ENCODE measurements at regions not wholly inside any gene's neighbourhood (a gene's known extent, or its start where the extent isn't known, plus 50 kb on each side); places are given as distances from the start of the nearest gene placed in this dataset.

- no peak for DNase-seq (ENCODE audit: low spot score)
Measured at GRCh38 chr2:6744038-6744437, 121.7 kb downstream of the CMPK2 start.

- no peak for DNase-seq (ENCODE audit: low spot score)
Measured at GRCh38 chr2:6747433-6747832, 118.3 kb downstream of the CMPK2 start.

- no peak for DNase-seq (ENCODE audit: low spot score)
Measured at GRCh38 chr2:6748406-6749067, 117.2 kb downstream of the CMPK2 start.

DNA sequence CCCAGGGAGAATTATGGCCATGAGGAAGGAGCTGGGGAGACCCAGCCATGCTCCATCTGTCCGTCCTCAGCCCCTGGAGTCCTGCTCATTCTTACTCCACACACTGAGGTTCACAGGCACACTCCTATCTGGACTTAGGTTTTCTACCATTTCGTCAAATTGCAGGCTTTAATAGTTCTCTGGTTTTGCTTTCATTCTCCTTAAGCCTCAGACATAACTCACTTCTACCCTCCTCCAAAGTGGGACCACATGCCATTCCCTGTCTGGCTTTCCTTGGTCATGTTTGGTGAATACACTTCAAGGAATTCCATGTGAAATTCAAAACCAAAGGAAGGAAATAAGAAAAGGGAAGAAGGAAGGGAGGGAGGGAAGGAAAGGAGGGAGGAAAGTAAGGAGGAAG is 115.7 kb downstream of the CMPK2 start:
- no peak for DNase-seq (ENCODE audit: low spot score)

- no peak for DNase-seq (ENCODE audit: low spot score)
Measured at GRCh38 chr2:6750411-6751158, 115.1 kb downstream of the CMPK2 start.

- DNase-seq (ENCODE audit: low spot score), result no peak
Measured at GRCh38 chr2:6754419-6754818, 111.3 kb downstream of the CMPK2 start.

GRCh38 chr2:6755456-6755855 is 110.3 kb downstream of the CMPK2 start:
- no peak for DNase-seq (ENCODE audit: low spot score)

GRCh38 chr2:6757215-6757614 is 108.5 kb downstream of the CMPK2 start:
- DNase-seq (ENCODE audit: low spot score), result no peak

GRCh38 chr2:6759689-6760088 is 106.0 kb downstream of the CMPK2 start:
- DNase-seq (ENCODE audit: low spot score), result no peak

- DNase-seq (ENCODE audit: low spot score), result no peak
Measured at GRCh38 chr2:6760132-6760531, 105.6 kb downstream of the CMPK2 start.

DNA sequence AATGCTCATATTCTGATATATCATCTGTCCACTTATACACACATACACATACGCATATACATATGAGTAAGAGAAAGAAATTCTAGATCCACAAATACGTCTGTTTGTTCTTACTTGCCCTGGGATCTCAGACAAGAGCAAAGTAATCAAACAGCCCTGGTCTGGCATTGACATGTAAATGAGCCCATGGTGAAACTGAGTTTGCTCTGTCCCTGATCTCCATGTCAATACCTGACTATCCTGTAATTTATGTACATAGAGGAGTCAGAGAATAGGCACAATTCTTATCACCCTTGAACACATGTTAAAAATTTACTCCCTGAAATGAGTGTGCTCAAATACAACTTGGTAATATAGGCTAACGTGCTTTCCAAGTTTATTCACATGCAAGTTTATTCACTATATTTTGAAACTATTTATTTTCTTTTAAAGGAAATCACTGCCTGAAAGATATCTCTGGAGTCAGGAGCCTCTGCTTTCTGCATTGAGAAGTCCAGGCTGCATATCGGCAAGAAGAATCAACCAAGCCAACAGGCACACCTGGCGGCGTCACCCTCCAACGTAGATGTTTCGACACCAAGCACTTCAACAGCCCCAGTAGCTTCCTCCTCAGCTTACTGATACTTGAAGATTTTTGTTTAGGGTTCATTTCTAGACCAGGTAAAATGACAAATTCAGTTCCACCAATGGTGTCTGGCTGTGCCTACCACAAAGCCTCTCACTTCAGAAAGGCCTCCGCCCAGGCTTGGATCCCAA is 100.6 kb downstream of the CMPK2 start:
- DNase-seq (ENCODE audit: low spot score), result no peak

GRCh38 chr2:6769346-6769745 is 96.4 kb downstream of the CMPK2 start:
- DNase-seq (ENCODE audit: low spot score), result no peak

GRCh38 chr2:6770006-6770405 is 95.7 kb downstream of the CMPK2 start:
- DNase-seq (ENCODE audit: low spot score), result no peak

DNA sequence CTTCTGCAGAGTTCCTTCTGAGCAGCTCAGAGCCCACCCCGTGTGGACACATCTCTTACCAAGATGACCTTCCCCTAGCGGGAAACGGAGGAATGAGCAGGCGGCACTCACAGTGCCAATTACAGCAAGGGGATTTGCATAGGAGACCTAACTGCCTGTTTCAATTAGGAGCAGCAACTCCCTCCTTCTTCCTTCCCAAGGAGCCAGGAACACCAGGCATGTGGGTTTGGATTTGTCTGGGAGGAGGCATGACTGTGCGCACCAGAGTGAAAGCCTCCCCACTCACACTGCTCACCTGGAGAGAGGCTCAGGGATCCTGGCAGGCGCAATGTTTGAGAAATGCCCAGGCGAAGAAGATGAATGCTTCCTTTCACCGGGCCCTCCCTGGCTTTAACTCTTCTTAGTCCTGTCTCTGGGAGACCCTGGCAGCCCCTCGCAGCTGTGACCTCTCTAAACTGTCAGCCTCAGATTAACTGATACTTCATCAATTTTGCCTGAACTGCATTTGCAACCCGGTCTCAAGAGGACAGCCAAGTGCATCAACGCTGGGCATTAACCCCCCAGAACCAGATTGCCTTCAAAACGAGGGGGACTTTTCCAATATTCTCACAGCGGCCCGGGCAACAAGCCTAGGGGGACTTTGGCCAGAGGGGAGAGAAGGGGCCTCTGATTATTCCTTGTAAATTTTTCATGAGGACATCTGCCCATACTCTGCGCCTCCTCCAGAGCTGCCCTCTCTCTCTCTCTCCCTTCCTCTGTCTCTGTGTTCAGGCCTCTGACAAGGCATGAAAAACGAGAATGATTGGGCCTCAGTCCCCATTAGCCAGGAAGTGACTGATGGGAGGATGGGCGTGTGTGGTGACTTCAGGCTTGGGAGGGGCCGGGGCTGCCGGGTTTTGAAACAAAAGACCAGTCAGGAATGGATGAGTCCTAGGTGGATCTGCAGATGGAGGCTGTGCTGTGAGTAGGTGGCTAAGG is 93.8 kb downstream of the CMPK2 start:
- DNase-seq (ENCODE audit: low spot score), result no peak

- DNase-seq (ENCODE audit: low spot score), result peak; percentile 46
Measured at GRCh38 chr2:6773007-6773693, 92.6 kb downstream of the CMPK2 start.

DNA sequence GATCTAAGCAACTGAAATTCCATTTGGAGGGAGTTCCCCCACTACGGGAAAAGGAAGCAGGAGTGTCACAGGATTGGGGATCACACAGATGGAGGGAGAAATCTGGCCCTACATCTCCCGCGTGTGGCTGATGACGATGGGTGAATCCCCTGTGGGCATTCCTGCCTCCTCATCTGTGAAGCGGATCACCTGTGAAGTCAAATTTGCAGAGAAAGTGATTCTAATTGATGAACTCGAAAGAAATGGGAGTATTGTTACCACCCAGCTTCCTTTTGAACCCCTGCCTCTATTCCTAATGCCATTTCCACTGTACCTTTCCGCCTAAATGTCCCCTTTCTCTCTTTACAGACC is 92.0 kb downstream of the CMPK2 start:
- no peak for DNase-seq (ENCODE audit: low spot score)

DNA sequence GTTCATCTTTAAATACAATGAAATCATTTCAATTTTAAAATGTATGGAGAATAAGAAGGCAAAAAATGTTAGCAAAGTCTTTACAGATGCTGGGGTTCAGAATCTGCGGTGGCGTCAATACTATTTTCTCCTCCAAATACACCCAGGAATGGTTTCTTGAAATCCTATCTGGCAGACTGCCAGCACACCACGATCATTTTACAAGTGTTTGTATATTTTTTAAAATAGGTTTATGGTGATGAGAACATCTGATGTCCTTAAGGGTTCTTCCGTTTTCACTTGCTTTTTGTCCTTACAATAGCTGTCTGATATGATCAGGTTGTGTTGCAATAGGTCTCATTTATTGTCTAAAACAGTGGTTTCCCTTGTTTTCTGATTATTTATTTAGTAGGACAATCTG is 89.6 kb downstream of the CMPK2 start:
- DNase-seq (ENCODE audit: low spot score), result no peak

DNA sequence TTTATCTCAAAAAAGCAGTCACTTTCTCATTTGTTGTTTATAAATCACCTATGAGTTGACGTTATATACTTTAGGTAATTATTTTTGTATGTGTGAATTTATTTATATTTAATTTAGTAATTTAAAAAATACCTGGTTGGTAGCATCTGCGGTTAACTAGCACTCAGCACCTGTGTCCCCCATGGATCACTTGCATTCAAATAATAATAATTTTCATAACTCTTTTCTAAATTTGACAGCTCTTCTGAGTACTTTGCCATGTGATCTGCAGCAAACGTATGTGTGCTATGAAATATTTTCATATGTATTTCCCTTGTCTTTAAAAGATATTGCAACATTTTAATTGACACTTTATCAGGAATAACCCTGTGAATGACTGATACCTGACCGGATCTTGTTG is 88.1 kb downstream of the CMPK2 start:
- DNase-seq (ENCODE audit: low spot score), result no peak

DNA sequence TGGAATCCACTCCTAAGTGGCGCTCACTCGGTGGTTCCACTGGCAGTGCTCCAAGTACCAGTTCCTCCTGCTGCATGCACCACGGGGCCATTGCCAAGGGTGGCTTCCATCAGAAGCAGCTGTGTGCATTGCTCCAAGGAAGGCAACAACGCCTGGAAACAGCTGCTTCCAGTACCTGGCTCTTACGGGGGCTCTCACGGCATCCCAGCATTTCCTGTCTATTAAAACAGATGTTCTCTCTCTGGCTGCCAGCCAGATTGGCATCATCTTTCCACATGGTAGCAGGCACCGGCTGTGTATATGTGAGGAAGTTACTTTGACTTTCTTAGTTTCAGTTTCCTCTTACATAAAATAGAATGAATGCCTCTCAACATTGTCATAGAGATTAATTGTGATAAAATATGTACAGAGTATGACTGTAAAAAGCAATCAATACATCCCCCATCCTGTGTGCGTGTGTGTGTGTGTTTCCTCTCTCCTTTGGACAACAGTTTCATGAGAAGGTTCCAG is 84.9 kb downstream of the CMPK2 start:
- DNase-seq (ENCODE audit: low spot score), result peak; percentile 2

DNA sequence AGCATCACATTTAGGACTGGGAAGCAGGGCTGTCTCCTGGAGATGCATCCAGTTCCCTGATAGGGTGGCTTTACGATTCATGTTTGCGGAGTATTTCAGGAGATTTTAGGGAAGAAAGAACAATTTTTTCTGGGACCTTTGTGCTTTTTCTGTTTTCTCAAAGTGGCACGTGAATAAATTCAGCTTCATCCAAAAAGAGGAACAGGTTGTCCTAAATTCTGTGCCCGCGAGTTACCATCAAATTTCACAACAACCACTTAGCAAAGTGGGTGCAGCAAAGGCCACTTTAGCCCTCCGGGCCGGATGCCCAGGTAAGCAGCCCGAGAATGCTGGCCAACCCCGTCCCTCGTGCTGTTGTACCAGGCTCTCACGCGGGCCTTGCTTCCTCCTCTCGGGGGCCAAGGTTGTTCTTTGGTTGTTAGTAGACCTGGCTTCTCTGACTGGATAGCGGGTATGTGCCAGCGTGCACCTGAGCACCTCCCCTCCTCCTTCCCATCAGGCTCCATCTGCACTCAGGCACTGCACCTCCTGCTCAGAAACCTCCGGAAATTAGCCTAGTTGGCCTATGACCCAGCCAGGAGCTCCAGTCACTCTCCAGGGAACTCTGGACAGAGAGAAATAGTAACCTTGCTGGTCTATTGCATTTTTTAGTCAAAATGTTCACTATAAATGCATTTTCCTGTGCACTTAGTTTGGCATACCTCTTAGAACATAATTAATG is 83.0 kb downstream of the CMPK2 start:
- no peak for DNase-seq (ENCODE audit: low spot score)

DNA sequence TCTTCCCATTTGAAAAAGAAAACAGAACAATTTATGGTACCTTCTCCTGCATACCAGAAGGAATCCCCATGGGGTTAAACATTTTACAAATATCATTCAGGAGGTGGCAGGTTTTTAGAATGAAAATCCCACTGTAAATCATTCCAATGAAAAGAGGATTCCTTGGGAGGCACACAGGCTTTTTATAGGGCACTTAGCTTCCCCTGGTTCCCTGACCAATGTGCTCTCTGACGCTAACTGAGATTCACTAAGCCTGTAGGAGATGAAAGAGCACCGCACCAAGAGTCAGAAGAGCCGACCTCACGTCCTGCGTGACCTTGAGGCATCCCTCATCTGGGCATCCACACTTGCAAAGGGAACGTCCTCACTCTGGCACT is 82.5 kb downstream of the CMPK2 start:
- DNase-seq (ENCODE audit: low spot score), result no peak

Measured in CD4-positive, alpha-beta T cell treated with Interleukin-6 at 100 ng/mL for 8 hours (primary cell).